Thymus (tissue), 11 donors: ENCODE measurements at regions not wholly inside any gene's neighbourhood (a gene's known extent, or its start where the extent isn't known, plus 50 kb on each side); places are given as distances from the start of the nearest gene placed in this dataset.

Experiments used
- DNase-seq, 9 donors: peaks; one replicate each; pipeline ENCODE4 v3.0.0-alpha.2; 2013; ENCODE audit warnings: low spot score in 9 of 9, low read depth in 6 of 9, missing footprints in 1 of 9
- H3K27ac ChIP-seq, 2 donors: one replicate each; pipeline ENCODE4 v1.5.1; 2013; ENCODE audit warnings: control low read depth in 1 of 2, low read depth in 1 of 2, low read length in 1 of 2, mild to moderate bottlenecking in 1 of 2, moderate library complexity in 1 of 2
- H3K27me3 ChIP-seq, 2 donors: one replicate each; pipeline ENCODE4 v1.5.1; 2013; ENCODE audit warnings: low read length in 1 of 2; ENCODE audit not compliant: control insufficient read depth in 2 of 2, insufficient read depth in 1 of 2
- H3K36me3 ChIP-seq, 2 donors: one replicate each; pipeline ENCODE4 v1.5.1; 2013; ENCODE audit warnings: low read length in 1 of 2, mild to moderate bottlenecking in 1 of 2, moderate library complexity in 1 of 2; ENCODE audit not compliant: control insufficient read depth in 2 of 2, insufficient read depth in 2 of 2
- H3K4me1 ChIP-seq, 2 donors: one replicate each; pipeline ENCODE4 v1.5.1; 2013; ENCODE audit warnings: low read length in 2 of 2; ENCODE audit not compliant: control insufficient read depth in 2 of 2, insufficient read depth in 2 of 2
- H3K4me3 ChIP-seq, 2 donors: one replicate each; pipeline ENCODE4 v1.5.1; 2013; ENCODE audit warnings: low read length in 2 of 2, control low read depth in 1 of 2, mild to moderate bottlenecking in 1 of 2
- H3K9me3 ChIP-seq, 2 donors: one replicate each; pipeline ENCODE4 v1.5.1; 2013; ENCODE audit warnings: low read length in 1 of 2, mild to moderate bottlenecking in 1 of 2; ENCODE audit not compliant: control insufficient read depth in 2 of 2, insufficient read depth in 1 of 2
- WGBS: extraction: QIAGEN DNeasy Blood & Tissue Kit; methylation state at CpG from one replicate; pipeline ENCODE4 v1.1.7; 2013; 5-methylcytosine and 5-hydroxymethylcytosine counted together
- donor health status: healthy.

GRCh38 chr7:15853832-15854470, 167.5 kb upstream of the MEOX2 start:
- H3K4me3 ChIP-seq, result no peak overlapping the region
- H3K4me1 ChIP-seq, result no peaks in the 10 kb centered on the region
- WGBS, result 71% methylated on average over 2 of the region's 2 CpGs
- no peaks in the 10 kb centered on the region for H3K27me3 ChIP-seq
- H3K9me3 ChIP-seq, result no peaks in the 10 kb centered on the region
- H3K36me3 ChIP-seq, result no peaks in the 10 kb centered on the region
- H3K27ac ChIP-seq, result no peak overlapping the region
- no peak for DNase-seq

- Histone ChIP-seq H3K27ac (no peak overlapping the region), H3K4me3 (no peak overlapping the region), H3K36me3 (no peaks in the 10 kb centered on the region), H3K9me3 (no peaks in the 10 kb centered on the region), H3K27me3 (no peaks in the 10 kb centered on the region), H3K4me1 (no peaks in the 10 kb centered on the region)
- 80% methylated on average over 6 of the region's 6 CpGs for WGBS
- DNase-seq, result no peak
Observed at GRCh38 chr7:15851201-15851600, 164.7 kb upstream of the MEOX2 start.

- Histone ChIP-seq H3K4me3 (no peak overlapping the region), H3K27me3 (no peaks in the 10 kb centered on the region), H3K27ac (no peak overlapping the region), H3K4me1 (no peaks in the 10 kb centered on the region), H3K9me3 (no peaks in the 10 kb centered on the region), H3K36me3 (no peaks in the 10 kb centered on the region)
- DNase-seq, result no peak
- 93% methylated on average over 1 of the region's 1 CpG for WGBS
Observed at GRCh38 chr7:15848901-15849300, 162.4 kb upstream of the MEOX2 start.

GRCh38 chr7:15848362-15848761, 161.9 kb upstream of the MEOX2 start:
- no peak for DNase-seq
- 33% methylated on average over 3 of the region's 3 CpGs for WGBS
- H3K9me3 ChIP-seq, result no peaks in the 10 kb centered on the region
- H3K27ac ChIP-seq, result no peak overlapping the region
- H3K27me3 ChIP-seq, result no peaks in the 10 kb centered on the region
- H3K36me3 ChIP-seq, result no peaks in the 10 kb centered on the region
- H3K4me1 ChIP-seq, result no peaks in the 10 kb centered on the region
- H3K4me3 ChIP-seq, result no peak overlapping the region

GRCh38 chr7:15845868-15846267, 159.4 kb upstream of the MEOX2 start:
- H3K27me3 ChIP-seq, result no peaks in the 10 kb centered on the region
- no peak for DNase-seq
- H3K36me3 ChIP-seq, result no peaks in the 10 kb centered on the region
- 81% methylated on average over 3 of the region's 3 CpGs for WGBS
- no peaks in the 10 kb centered on the region for H3K9me3 ChIP-seq
- H3K27ac ChIP-seq, result no peak overlapping the region
- H3K4me1 ChIP-seq, result no peaks in the 10 kb centered on the region
- no peak overlapping the region for H3K4me3 ChIP-seq

GRCh38 chr7:15845461-15845860, 159.0 kb upstream of the MEOX2 start:
- H3K27ac ChIP-seq, result no peak overlapping the region
- DNase-seq, result no peak
- no peaks in the 10 kb centered on the region for H3K36me3 ChIP-seq
- 94% methylated on average over 2 of the region's 2 CpGs for WGBS
- no peaks in the 10 kb centered on the region for H3K27me3 ChIP-seq
- no peaks in the 10 kb centered on the region for H3K9me3 ChIP-seq
- no peaks in the 10 kb centered on the region for H3K4me1 ChIP-seq
- no peak overlapping the region for H3K4me3 ChIP-seq

- Histone ChIP-seq H3K4me1 (no peaks in the 10 kb centered on the region), H3K27ac (no peak overlapping the region), H3K4me3 (no peak overlapping the region), H3K36me3 (no peaks in the 10 kb centered on the region), H3K27me3 (no peaks in the 10 kb centered on the region), H3K9me3 (no peaks in the 10 kb centered on the region)
- WGBS, result 46% methylated on average over 15 of the region's 15 CpGs
- DNase-seq, result peak in 1 of 9 donors; percentile 7
Observed at GRCh38 chr7:15839416-15840100, 153.1 kb upstream of the MEOX2 start.

- Histone ChIP-seq H3K4me3 (no peak overlapping the region), H3K27ac (no peak overlapping the region), H3K36me3 (no peaks in the 10 kb centered on the region), H3K4me1 (no peaks in the 10 kb centered on the region), H3K27me3 (no peaks in the 10 kb centered on the region), H3K9me3 (no peaks in the 10 kb centered on the region)
- WGBS, result 91% methylated on average over 2 of the region's 2 CpGs
- DNase-seq, result no peak
Observed at GRCh38 chr7:15838265-15838664, 151.8 kb upstream of the MEOX2 start.

- Histone ChIP-seq H3K4me3 (no peak overlapping the region), H3K9me3 (no peaks in the 10 kb centered on the region), H3K36me3 (no peaks in the 10 kb centered on the region), H3K27me3 (no peaks in the 10 kb centered on the region), H3K4me1 (no peaks in the 10 kb centered on the region), H3K27ac (no peak overlapping the region)
- 94% methylated on average over 5 of the region's 5 CpGs for WGBS
- DNase-seq, result no peak
Observed at GRCh38 chr7:15837306-15837950, 150.9 kb upstream of the MEOX2 start.
